HG02884 (cell line): ENCODE measurements at regions not wholly inside any gene's neighbourhood (a gene's known extent, or its start where the extent isn't known, plus 50 kb on each side); places are given as distances from the start of the nearest gene placed in this dataset.
"Not testable (repeated sequence)": the region's sequence is repeated elsewhere in the genome, so short reads cannot be mapped to it uniquely, and the experiment has no call there.

Experiments used
- ATAC-seq: cut with Tn5 transposase; IDR thresholded peaks from one replicate; pipeline ENCODE4 v1.9.1; 2021; ENCODE audit warnings: mild to moderate bottlenecking, moderate library complexity; ENCODE audit not compliant: unreplicated experiment

- ATAC-seq: no peak
Observed at GRCh38 chr6:1015825-1016224, 296.1 kb upstream of the FOXQ1 start.

- ATAC-seq: no peak
Observed at GRCh38 chr6:1014431-1014807, 297.5 kb upstream of the FOXQ1 start.

GRCh38 chr6:1013656-1014430 is 298.1 kb upstream of the FOXQ1 start:
- ATAC-seq: no peak

GRCh38 chr6:1009103-1009502 is 302.8 kb upstream of the FOXQ1 start:
- ATAC-seq: no peak

GRCh38 chr6:1007159-1007558 is 304.7 kb upstream of the FOXQ1 start:
- no peak for ATAC-seq

GRCh38 chr6:1004885-1005630 is 306.8 kb upstream of the FOXQ1 start:
- no peak for ATAC-seq

GRCh38 chr6:1003394-1004160 is 308.3 kb upstream of the FOXQ1 start:
- no peak for ATAC-seq

GRCh38 chr6:1002989-1003388 is 308.9 kb upstream of the FOXQ1 start:
- no peak for ATAC-seq

GRCh38 chr6:1001655-1002349 is 308.9 kb upstream of the EXOC2 start:
- peak; percentile 91 for ATAC-seq

GRCh38 chr6:999552-999951 is 306.6 kb upstream of the EXOC2 start:
- no peak for ATAC-seq

GRCh38 chr6:998551-998950 is 305.6 kb upstream of the EXOC2 start:
- no peak for ATAC-seq

- no peak for ATAC-seq
Observed at GRCh38 chr6:996271-996852, 303.4 kb upstream of the EXOC2 start.

GRCh38 chr6:991192-991591 is 298.3 kb upstream of the EXOC2 start:
- ATAC-seq: no peak

- ATAC-seq: no peak
Observed at GRCh38 chr6:984031-984430, 291.1 kb upstream of the EXOC2 start.

- ATAC-seq: no peak
Observed at GRCh38 chr6:978937-979685, 286.2 kb upstream of the EXOC2 start.

GRCh38 chr6:977226-977625 is 284.3 kb upstream of the EXOC2 start:
- ATAC-seq: not testable (repeated sequence)

GRCh38 chr6:971981-972640 is 279.2 kb upstream of the EXOC2 start:
- no peak for ATAC-seq

- no peak for ATAC-seq
Observed at GRCh38 chr6:968791-969190, 275.9 kb upstream of the EXOC2 start.

GRCh38 chr6:967701-968100 is 274.8 kb upstream of the EXOC2 start:
- ATAC-seq: no peak
